GM18517 (cell line): ENCODE measurements at regions not wholly inside any gene's neighbourhood (a gene's known extent, or its start where the extent isn't known, plus 50 kb on each side); places are given as distances from the start of the nearest gene placed in this dataset.

Experiments
- ATAC-seq: cut with Tn5 transposase; IDR thresholded peaks from one replicate; pipeline ENCODE4 v1.9.1; 2021; ENCODE audit warnings: mild to moderate bottlenecking, moderate library complexity; ENCODE audit not compliant: unreplicated experiment

- ATAC-seq = no peak
Observed at GRCh38 chr1:37404711-37405110, 69.7 kb upstream of the ZC3H12A start.

- no peak for ATAC-seq
Observed at GRCh38 chr1:37410105-37410504, 64.3 kb upstream of the ZC3H12A start.

- no peak for ATAC-seq
Observed at GRCh38 chr1:37410815-37411214, 63.6 kb upstream of the ZC3H12A start.

GRCh38 chr1:37415611-37416244 is 58.7 kb upstream of the ZC3H12A start:
- no peak for ATAC-seq

GRCh38 chr1:37420456-37420855 is 53.9 kb upstream of the ZC3H12A start:
- no peak for ATAC-seq

- ATAC-seq = no peak
Observed at GRCh38 chr1:37423810-37424209, 50.6 kb upstream of the ZC3H12A start.

GRCh38 chr1:37424523-37424922 is 49.9 kb upstream of the ZC3H12A start:
- ATAC-seq = no peak
